ENCODE measurements at regions not wholly inside any gene's neighbourhood (a gene's known extent, or its start where the extent isn't known, plus 50 kb on each side); places are given as distances from the start of the nearest gene placed in this dataset.

GRCh38 chr2:184312970-184313369 lies 285.4 kb upstream of the ZNF804A start:
- TF ChIP-seq YY1 (IDR thresholded peaks at IDR 0.05; ENCODE audit: low read depth) (no peak), FOXM1 (IDR thresholded peaks at IDR 0.05; ENCODE audit: borderline replicate concordance, low read depth) (no peak)

- TF ChIP-seq REST (IDR thresholded peaks at IDR 0.05; ENCODE audit: low read depth) (no peak), EP300 (IDR thresholded peaks at IDR 0.05; ENCODE audit: borderline replicate concordance) (no peak), TEAD4 (IDR thresholded peaks at IDR 0.05) (no peak)
Observed at GRCh38 chr2:184314829-184315228, 283.5 kb upstream of the ZNF804A start.

GRCh38 chr2:184316921-184317320 lies 281.4 kb upstream of the ZNF804A start:
- TF ChIP-seq ZBTB7A (IDR thresholded peaks at IDR 0.05; ENCODE audit: low read depth) (no peak), TEAD4 (IDR thresholded peaks at IDR 0.05) (no peak), RAD21 (IDR thresholded peaks at IDR 0.05; ENCODE audit: low read depth) (no peak), TCF12 (IDR thresholded peaks at IDR 0.05; ENCODE audit: low read depth) (no peak), YY1 (IDR thresholded peaks at IDR 0.05; ENCODE audit: low read depth) (no peak), NFIC (IDR thresholded peaks at IDR 0.05) (no peak), FOXM1 (IDR thresholded peaks at IDR 0.05; ENCODE audit: borderline replicate concordance, low read depth) (no peak)

- no peak for TF ChIP-seq TEAD4 (IDR thresholded peaks at IDR 0.05)
- TF ChIP-seq YY1 (IDR thresholded peaks at IDR 0.05; ENCODE audit: low read depth), result no peak
- no peak for TF ChIP-seq REST (IDR thresholded peaks at IDR 0.05; ENCODE audit: low read depth)
- TF ChIP-seq TAF1 (IDR thresholded peaks at IDR 0.05; ENCODE audit: low read depth), result no peak
- no peak for TF ChIP-seq TCF12 (IDR thresholded peaks at IDR 0.05; ENCODE audit: low read depth)
- no peak for TF ChIP-seq CREB1 (IDR thresholded peaks at IDR 0.05; ENCODE audit: low read depth)
- TF ChIP-seq ZBTB7A (IDR thresholded peaks at IDR 0.05; ENCODE audit: low read depth), result no peak
- TF ChIP-seq FOXM1 (IDR thresholded peaks at IDR 0.05; ENCODE audit: borderline replicate concordance, low read depth), result no peak
Observed at GRCh38 chr2:184322615-184323014, 275.7 kb upstream of the ZNF804A start.

GRCh38 chr2:184326066-184326465 lies 272.3 kb upstream of the ZNF804A start:
- no peak for TF ChIP-seq EGR1 (IDR thresholded peaks at IDR 0.05)
- TF ChIP-seq RAD21 (IDR thresholded peaks at IDR 0.05; ENCODE audit: low read depth), result no peak
- TF ChIP-seq FOXM1 (IDR thresholded peaks at IDR 0.05; ENCODE audit: borderline replicate concordance, low read depth), result no peak
- TF ChIP-seq YY1 (IDR thresholded peaks at IDR 0.05; ENCODE audit: low read depth), result no peak

- TF ChIP-seq YY1 (IDR thresholded peaks at IDR 0.05; ENCODE audit: low read depth) (no peak), MAX (IDR thresholded peaks at IDR 0.05) (no peak), REST (IDR thresholded peaks at IDR 0.05; ENCODE audit: low read depth) (no peak), EGR1 (IDR thresholded peaks at IDR 0.05) (no peak), NFIC (IDR thresholded peaks at IDR 0.05) (no peak), TEAD4 (IDR thresholded peaks at IDR 0.05) (no peak), CEBPB (IDR thresholded peaks at IDR 0.05) (no peak), ZBTB7A (IDR thresholded peaks at IDR 0.05; ENCODE audit: low read depth) (no peak)
Observed at GRCh38 chr2:184336688-184337087, 261.6 kb upstream of the ZNF804A start.

- TF ChIP-seq TCF12 (IDR thresholded peaks at IDR 0.05; ENCODE audit: low read depth), result no peak
- TF ChIP-seq CREB1 (IDR thresholded peaks at IDR 0.05; ENCODE audit: low read depth), result no peak
- TF ChIP-seq YY1 (IDR thresholded peaks at IDR 0.05; ENCODE audit: low read depth), result no peak
- TF ChIP-seq USF1 (IDR thresholded peaks at IDR 0.05), result no peak
- TF ChIP-seq ZBTB7A (IDR thresholded peaks at IDR 0.05; ENCODE audit: low read depth), result no peak
- no peak for TF ChIP-seq TEAD4 (IDR thresholded peaks at IDR 0.05)
- TF ChIP-seq RAD21 (IDR thresholded peaks at IDR 0.05; ENCODE audit: low read depth), result no peak
- TF ChIP-seq FOXM1 (IDR thresholded peaks at IDR 0.05; ENCODE audit: borderline replicate concordance, low read depth), result no peak
- no peak for TF ChIP-seq CEBPB (IDR thresholded peaks at IDR 0.05)
- TF ChIP-seq NFIC (IDR thresholded peaks at IDR 0.05), result no peak
- TF ChIP-seq TAF1 (IDR thresholded peaks at IDR 0.05; ENCODE audit: low read depth), result no peak
- no peak for TF ChIP-seq EGR1 (IDR thresholded peaks at IDR 0.05)
- no peak for TF ChIP-seq EP300 (IDR thresholded peaks at IDR 0.05; ENCODE audit: borderline replicate concordance)
Observed at GRCh38 chr2:184338771-184339170, 259.6 kb upstream of the ZNF804A start.
